ENCODE measurements at regions not wholly inside any gene's neighbourhood (a gene's known extent, or its start where the extent isn't known, plus 50 kb on each side); places are given as distances from the start of the nearest gene placed in this dataset.

- H3K27me3 ChIP-seq, result peaks cover 0 to 4% of the 10 kb centered on the region in 2 donors
- intact Hi-C loops (cut with DNase I; ENCODE audit: low total_unique reads), result no loop called here
- H3K36me3 ChIP-seq, result no peaks in the 10 kb centered on the region
- DNase-seq (ENCODE audit: low spot score in 2 of 2), result no peak
- H3K27ac ChIP-seq, result no peak overlapping the region
- H3K4me3 ChIP-seq, result no peak overlapping the region
- TF ChIP-seq POLR2AphosphoS5 (IDR thresholded peaks at IDR 0.05) (no peak), CTCF (IDR thresholded peaks at IDR 0.05) (no peak), POLR2A (IDR thresholded peaks at IDR 0.05) (no peak)
- H3K9me3 ChIP-seq, result peaks cover 0 to 11% of the 10 kb centered on the region in 2 donors
- no peaks in the 10 kb centered on the region for H3K4me1 ChIP-seq
These were observed 134.1 kb upstream of the OTX2 start for GRCh38 chr14:56944397-56944796.

- Histone ChIP-seq H3K4me3 (no peak overlapping the region), H3K4me1 (no peaks in the 10 kb centered on the region), H3K36me3 (no peaks in the 10 kb centered on the region), H3K27ac (no peak overlapping the region), H3K27me3 (no peaks in the 10 kb centered on the region), H3K9me3 (no peaks in the 10 kb centered on the region)
- no peak for DNase-seq (ENCODE audit: low spot score in 2 of 2)
- TF ChIP-seq CTCF (IDR thresholded peaks at IDR 0.05), result no peak
- TF ChIP-seq POLR2A (IDR thresholded peaks at IDR 0.05), result no peak
- no peak for TF ChIP-seq POLR2AphosphoS5 (IDR thresholded peaks at IDR 0.05)
- intact Hi-C loops (cut with DNase I; ENCODE audit: low total_unique reads), result no loop called here
These were observed 123.2 kb upstream of the OTX2 start for GRCh38 chr14:56933446-56933845.

GRCh38 chr14:56918849-56919574 lies 108.7 kb upstream of the OTX2 start:
- Histone ChIP-seq H3K36me3 (no peaks in the 10 kb centered on the region), H3K27ac (no peak overlapping the region), H3K9me3 (peaks cover 0 to 9% of the 10 kb centered on the region in 2 donors), H3K27me3 (no peaks in the 10 kb centered on the region), H3K4me3 (no peak overlapping the region), H3K4me1 (no peaks in the 10 kb centered on the region)
- DNase-seq (ENCODE audit: low spot score in 2 of 2), result no peak
- intact Hi-C loops (cut with DNase I; ENCODE audit: low total_unique reads), result no loop called here
- TF ChIP-seq POLR2A (IDR thresholded peaks at IDR 0.05) (no peak), CTCF (IDR thresholded peaks at IDR 0.05) (no peak), POLR2AphosphoS5 (IDR thresholded peaks at IDR 0.05) (no peak)

- Histone ChIP-seq H3K4me3 (no peak overlapping the region), H3K4me1 (no peaks in the 10 kb centered on the region), H3K27ac (no peak overlapping the region), H3K9me3 (no peaks in the 10 kb centered on the region), H3K36me3 (no peaks in the 10 kb centered on the region), H3K27me3 (no peaks in the 10 kb centered on the region)
- TF ChIP-seq CTCF (IDR thresholded peaks at IDR 0.05) (no peak), POLR2A (IDR thresholded peaks at IDR 0.05) (no peak), POLR2AphosphoS5 (IDR thresholded peaks at IDR 0.05) (no peak)
- DNase-seq (ENCODE audit: low spot score in 2 of 2), result no peak
- intact Hi-C loops (cut with DNase I; ENCODE audit: low total_unique reads), result no loop called here
These were observed 95.0 kb upstream of the OTX2 start for GRCh38 chr14:56905282-56905681.

- Histone ChIP-seq H3K36me3 (no peaks in the 10 kb centered on the region), H3K4me1 (no peaks in the 10 kb centered on the region), H3K27ac (no peak overlapping the region), H3K27me3 (no peaks in the 10 kb centered on the region), H3K4me3 (no peak overlapping the region), H3K9me3 (no peaks in the 10 kb centered on the region)
- no peak for TF ChIP-seq CTCF (IDR thresholded peaks at IDR 0.05)
- TF ChIP-seq POLR2AphosphoS5 (IDR thresholded peaks at IDR 0.05), result no peak
- no peak for TF ChIP-seq POLR2A (IDR thresholded peaks at IDR 0.05)
- intact Hi-C loops (cut with DNase I; ENCODE audit: low total_unique reads), result no loop called here
- no peak for DNase-seq (ENCODE audit: low spot score in 2 of 2)
These were observed 93.2 kb upstream of the OTX2 start for GRCh38 chr14:56903304-56903969.
